ENCODE measurements at regions not wholly inside any gene's neighbourhood (a gene's known extent, or its start where the extent isn't known, plus 50 kb on each side); places are given as distances from the start of the nearest gene placed in this dataset.

DNA sequence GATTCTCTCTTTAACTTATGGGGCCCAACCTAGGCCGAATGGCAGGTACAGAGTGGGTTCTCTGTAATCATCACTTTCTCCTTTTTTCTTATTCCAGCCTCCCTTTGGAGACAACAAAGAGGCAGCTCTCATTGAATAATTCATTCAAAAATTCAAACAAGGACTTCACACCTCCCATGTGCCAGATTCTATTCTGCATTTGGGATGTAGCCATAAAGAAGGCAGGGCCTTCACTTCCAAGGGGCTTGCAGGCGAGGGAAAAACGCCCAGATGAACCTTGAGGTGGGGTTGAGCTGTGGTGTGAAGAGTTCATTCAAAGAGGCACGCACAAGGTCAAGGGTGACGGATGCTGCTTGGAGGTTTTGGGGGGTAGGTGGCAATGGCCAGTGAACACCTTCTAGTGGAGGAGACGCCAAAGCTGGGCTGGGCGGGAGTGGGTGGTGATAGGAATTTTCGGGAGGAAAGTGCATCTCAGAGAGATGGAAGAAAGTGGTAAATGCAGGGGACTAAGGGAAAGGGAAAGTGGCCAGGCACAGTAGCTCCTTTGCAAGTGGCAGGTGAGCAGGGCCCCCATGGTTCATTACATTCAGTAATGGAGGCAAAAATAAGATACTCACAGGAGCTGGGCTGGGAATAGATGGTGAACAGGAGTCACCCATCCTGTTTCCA lies 499.6 kb downstream of the MIAT start:
- intact Hi-C loops (cut with DNase I): no loop called here
- no peak for DNase-seq (ENCODE audit: low spot score)

DNA sequence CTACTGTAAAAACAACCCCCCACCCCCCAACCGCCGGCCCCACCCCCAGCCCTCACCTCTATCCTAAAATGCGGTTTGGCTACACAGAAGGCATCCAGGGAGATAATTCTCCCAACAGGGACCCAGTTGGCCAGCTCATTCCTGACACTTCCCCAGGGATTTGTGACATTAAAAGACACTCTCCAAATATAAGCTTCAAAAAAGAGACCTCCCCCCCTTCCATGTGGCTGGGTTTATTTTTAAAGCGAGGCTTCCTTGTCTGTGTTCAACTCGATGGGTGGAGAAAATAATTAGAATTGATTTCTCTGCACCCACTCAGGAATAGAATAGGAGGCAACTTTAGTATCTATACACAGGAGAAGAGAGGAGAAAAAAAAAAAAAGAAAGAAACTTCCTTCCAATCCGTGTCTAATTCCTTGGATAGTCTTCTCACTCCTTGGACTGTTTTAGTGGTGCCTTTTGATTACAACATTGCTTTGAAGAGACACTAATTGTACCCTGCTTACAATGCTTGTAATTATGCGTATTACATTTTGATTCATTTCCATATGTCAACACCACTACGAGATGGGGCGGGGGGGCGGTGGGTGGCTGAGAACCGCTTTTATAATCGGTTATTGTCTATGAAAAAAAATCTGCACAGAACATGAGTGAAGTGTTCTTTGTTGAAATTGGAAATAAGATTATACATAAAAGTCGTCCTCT lies 500.4 kb downstream of the MIAT start:
- no peak for DNase-seq (ENCODE audit: low spot score)
- intact Hi-C loops (cut with DNase I): no loop called here

DNA sequence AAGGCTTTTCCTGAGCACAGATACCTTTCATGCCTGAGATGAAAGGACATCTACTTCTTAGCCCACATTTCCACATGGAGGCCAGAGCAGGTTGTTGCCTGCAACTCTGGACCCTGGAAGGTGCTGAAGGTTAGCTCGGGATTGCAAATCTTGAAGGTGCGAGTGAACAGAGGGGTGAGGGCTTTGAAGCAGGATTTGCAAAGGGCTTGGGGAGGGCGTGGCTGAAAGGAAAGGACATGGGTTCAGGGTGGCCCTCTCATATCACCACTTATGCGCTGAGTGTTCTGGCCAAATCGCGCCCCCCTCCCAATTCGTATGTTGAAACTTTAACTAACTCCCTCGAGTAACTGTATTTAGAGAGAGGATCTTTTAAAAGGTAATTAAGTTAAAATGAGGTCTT lies 501.6 kb downstream of the MIAT start:
- intact Hi-C loops (cut with DNase I): no loop called here
- DNase-seq (ENCODE audit: low spot score): no peak

DNA sequence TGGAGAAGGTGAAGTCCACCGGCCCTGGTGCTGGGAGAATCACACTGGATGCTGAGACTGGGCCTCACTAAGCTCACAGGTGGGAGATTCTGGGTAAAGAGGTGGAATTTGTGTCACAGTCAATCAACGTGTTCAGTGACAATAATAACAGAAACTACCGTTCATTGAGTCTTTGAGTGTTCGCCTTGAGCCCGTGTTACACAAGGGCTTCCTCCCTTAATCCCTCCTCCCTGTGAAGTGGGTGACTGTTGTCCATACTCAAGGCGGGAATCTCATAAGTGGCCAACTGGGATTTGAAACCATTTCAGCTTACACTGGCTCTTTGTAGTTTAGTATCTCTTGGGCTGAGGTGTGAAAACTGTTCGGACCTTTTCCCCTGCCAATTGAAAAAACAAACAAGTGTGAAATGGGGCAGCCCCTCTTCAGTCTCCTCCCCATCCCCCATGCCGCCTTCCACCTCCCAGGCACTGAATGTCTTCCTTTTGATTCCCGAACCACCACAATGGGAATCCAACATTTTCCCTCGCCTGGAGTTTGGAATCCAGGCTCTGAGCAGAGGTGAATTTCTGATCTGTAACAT lies 502.4 kb downstream of the MIAT start:
- DNase-seq (ENCODE audit: low spot score): no peak
- intact Hi-C loops (cut with DNase I): no loop called here

DNA sequence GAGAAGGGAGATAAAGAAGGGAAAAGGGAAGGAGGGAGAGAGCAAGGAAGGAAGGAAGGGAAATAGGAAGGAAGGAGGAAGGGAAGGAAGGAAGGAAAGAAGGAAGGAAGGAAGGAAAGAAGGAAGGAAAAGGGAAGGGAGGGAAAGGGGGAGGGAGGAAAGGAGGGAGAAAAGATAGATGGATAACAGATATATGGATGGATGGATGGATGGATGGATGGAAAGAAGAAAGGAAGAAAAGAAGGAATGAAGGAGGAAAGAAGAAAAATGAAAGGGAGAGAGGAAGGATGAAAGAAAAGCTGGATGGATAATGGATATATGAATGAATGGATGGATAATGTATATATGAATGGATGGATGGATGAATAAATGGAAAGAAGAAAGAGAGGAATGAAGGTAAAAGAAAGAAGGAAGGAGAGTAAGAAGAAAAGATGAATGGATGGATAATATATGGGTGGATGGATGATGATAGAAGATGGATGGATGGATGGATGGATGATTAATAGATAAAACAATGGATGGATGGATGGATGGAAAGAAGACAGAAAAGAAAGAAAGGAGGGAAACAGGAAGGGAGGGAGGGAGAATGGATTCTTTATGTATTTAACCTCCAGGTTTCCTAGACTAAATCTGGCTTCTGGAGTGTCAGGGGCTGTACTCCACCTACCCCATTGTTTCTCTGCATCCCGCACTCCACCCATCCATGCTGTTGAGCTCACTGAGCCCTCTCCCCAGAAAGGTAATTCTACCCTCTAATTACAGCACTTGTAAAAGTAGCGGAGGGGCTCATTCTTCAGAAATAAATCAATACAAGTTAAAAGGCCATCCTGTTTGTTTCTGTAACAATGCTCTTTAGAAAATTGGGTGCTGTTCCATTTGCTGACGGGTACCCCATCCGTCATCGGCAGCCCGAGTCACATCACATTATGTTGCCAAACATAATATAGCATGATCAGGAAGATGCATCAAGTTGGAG lies 506.1 kb downstream of the MIAT start:
- intact Hi-C loops (cut with DNase I): no loop called here
- DNase-seq (ENCODE audit: low spot score): no peak

DNA sequence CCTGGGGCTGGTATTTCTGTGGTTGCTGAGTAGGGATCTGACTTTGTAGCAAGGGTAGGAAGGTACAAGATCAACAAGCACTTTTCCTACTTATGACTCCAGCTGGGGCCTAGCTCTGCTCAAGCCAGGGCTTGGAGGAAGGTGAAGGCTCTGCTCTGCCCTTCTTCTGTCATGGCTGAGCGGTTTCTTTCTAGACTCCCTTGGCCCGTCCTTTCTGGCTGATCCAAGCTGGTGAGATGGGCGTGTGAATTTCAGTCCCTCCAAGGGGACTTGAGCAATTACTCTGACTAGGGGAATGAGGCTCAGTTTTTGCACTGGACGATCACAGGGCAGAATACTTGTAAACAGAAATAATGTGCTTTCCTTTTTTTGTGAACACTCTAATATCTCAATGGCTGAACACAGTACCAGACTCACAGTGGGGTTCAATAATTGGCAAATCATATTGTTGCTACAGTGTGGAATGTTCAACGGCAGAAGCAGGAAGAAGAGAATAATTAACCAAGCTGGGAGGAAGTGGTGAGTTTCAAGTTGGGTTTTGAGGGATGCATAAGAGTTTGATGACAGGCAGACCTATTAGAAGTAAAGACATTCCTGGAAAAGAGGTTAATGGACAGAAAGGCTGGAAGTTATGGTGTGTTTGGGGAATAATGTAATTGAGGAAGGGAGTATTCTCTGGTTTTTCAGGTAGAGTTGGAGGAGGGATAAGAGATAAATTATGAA lies 507.6 kb downstream of the MIAT start:
- intact Hi-C loops (cut with DNase I): no loop called here
- no peak for DNase-seq (ENCODE audit: low spot score)

DNA sequence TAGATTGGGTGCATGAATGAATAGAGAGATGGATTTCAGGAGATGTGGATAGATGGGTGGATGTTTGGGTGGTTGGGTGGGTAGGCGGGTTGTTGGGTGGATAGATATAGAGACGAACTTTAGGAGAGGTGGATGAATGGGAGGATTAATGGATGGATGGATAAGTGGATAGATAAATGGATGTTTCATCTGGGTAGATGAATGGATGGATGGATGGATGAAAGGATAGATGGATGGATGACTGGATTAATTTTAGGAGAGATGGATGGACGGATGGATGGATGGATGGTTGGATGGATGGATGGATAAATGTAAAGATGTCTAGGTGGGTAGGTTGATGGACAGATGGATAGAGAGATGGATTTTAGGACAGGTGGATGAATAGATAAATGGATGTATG lies 511.3 kb downstream of the MIAT start:
- intact Hi-C loops (cut with DNase I): no loop called here

DNA sequence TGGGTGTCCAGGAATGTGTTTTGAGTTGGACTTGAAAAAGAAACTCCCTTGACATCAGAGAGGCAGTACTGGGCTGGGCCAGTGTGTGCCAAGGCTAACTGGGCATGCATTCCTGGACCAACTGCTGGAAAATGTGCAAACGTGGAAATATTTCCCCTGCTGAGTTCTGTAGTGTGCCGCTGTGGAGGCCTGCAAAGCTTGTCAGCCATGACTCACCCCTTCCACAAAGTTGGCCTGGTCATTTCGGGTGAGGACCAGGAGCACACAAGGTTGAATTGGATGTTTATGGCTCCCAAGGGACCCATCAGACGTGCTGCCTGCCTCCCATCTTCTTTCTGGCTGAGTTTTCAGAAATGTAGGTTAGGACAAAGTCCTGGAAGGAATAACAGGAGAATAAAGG lies 513.1 kb downstream of the MIAT start:
- peak; percentile 85 for DNase-seq (ENCODE audit: low spot score)
- intact Hi-C loops (cut with DNase I): loop anchor here in 1 of 2 donors (1.0 kb wide), 1 partner anchor 35 kb away; no protein-coding TSS in a partner anchor

More for the DNA sequence above, 511.3 kb downstream of the MIAT start:
- no peak for DNase-seq (ENCODE audit: low spot score)

DNA sequence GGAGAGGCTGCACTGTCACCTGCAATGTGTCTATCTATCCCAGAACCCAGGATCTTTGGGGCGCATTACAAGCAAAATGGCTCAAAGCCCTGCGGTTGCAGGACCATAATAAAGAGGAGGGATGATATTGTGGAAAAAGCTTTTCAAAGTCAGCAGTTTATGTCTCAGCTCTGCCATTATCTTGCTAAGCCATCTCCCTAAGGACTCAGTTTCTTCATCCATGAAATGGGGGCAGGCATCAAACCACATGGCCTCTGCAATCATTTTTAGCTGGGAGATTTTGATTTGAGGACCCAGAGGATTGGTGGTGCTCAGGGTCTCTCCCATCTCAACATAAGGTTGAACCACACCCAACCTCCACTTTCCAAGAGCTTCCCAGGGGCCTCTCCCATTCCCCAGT lies 513.8 kb downstream of the MIAT start:
- no peak for DNase-seq (ENCODE audit: low spot score)
- intact Hi-C loops (cut with DNase I): no loop called here

DNA sequence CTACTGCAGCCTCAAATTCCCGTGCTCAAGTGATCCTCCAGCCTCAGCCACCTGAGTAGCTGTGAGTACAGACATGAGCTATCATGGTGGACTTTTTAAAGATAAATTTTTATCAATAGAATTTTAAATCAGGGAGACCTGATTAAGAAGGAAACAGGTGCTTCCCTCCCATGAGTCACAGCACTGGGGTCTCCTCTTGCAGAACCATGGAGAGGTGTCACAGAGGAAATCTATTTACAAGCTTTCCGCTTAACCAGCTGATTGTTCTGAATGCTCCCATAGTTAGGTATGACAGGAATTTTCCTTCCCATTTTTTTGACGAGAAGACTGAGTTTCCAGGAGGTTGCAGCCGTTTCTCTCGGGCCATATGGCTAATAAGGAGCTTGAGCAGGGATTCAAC lies 516.1 kb downstream of the MIAT start:
- intact Hi-C loops (cut with DNase I): no loop called here
- DNase-seq (ENCODE audit: low spot score): no peak

DNA sequence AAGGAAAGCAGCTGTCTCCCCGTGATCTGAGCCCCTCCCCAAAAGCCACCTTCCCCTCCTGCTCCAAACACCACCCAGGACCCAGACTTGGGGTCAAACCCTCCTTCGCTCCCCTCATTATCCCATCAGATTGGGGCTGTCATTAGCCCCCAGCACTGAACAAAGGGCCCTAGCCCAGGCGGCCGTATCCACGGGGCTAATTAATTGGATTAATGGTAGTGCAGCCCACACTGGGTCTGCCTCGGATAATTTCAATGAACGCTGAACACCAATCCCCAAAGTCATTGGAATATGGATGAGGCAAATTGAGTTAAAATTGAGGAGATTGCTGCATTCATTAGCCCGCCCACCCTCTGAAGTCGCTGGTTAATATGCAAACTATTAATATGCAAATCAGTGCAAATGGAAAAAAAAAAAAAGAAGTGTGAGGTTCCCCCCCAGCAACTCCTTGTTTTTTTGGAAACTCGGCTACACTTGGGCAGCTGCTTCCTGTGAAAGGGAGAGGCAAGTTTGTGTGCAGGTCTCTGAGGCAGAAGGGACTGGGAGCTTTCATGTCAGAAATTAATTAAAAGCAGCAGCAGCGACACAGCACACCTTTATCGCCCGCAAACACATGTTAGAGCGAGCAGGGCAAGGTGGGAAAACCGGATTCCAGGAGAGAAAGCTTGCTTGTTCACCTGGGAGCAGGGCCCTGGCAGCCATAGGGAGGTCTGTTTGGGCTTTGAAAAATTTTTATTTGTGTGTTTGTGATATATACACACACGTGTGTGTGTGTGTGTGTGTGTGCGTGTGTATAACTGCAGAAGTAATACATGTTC lies 517.8 kb downstream of the MIAT start:
- intact Hi-C loops (cut with DNase I): no loop called here
- DNase-seq (ENCODE audit: low spot score): no peak

DNA sequence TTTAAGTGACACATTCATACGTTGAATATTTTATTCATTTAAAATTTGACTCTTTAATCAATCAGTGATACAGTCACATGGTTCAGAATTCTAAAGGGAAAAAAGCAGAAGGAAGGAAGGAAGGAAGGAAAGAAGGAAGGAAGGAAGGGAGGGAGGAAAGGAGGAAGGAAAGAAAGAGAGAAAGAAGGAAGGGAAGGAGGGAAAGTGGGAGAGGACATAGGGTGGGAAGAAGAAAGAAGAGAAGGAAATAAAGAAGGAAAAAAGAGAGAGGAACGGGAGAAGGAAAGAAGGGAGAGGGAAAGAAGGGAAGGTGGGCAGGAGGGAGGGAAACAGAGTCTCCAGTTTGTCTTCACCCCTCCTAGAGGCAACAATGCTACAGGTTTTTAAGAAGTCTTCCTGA lies 518.6 kb downstream of the MIAT start:
- intact Hi-C loops (cut with DNase I): no loop called here
- no peak for DNase-seq (ENCODE audit: low spot score)

DNA sequence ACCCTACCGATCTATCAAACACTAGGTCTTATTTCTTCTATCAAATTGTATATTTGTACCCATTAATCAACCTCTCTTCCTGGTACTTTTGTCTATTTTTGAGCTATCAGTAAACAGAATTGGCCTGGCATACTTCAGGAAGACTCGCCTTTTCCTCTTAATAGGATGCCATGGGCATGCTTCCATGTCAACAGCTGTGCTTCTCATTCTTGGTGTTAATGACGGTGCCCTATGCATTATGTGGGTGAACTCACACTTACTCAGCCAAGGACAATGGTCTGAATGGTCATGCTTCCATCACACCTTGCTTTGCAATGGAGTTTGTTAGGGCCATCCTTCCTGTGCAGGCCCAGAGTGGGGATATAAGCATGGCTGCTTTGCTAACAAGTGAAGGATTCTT lies 521.8 kb downstream of the MIAT start:
- intact Hi-C loops (cut with DNase I): no loop called here

DNA sequence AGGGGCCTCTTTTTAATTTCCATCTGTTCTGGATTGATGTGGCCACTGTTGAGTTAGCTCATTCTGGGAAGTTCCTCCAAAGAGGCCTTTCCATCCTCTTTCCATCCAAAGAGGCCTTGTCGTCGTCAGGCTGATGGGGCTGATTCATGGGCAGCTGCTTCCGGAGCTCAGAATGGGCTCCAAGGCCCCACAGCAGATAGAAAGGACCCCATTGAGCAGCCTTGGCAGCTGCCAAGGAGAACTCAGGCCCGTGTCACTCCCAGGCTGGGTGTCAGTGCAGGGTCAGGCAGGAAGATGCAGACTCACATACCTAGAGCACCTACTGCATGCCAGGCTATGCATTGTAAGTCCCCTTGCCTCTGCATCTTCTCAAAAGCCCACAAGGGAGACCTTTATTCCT lies 524.1 kb downstream of the MIAT start:
- DNase-seq (ENCODE audit: low spot score): no peak
- intact Hi-C loops (cut with DNase I): no loop called here

More for the DNA sequence above, 521.8 kb downstream of the MIAT start:
- DNase-seq (ENCODE audit: low spot score): no peak

DNA sequence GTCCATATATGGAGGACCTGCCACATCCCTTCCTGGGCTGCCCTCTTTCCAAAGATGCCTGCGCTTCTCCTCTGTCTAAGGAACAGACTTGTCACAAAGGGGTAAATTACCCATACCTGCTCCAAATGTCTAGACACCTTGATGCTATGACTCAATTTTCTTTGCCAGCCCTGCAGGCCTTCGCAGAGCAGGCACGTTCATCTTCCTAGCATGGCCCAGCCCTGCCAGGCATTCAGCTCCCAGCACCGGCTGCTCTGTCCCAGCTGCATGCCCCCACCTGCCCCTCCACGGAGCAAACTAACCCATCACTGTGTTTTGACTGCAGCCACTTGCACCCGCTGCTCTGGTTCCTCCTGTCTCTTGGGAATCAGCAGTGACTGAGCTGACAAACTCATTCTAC lies 526.1 kb downstream of the MIAT start:
- intact Hi-C loops (cut with DNase I): no loop called here
- DNase-seq (ENCODE audit: low spot score): no peak

DNA sequence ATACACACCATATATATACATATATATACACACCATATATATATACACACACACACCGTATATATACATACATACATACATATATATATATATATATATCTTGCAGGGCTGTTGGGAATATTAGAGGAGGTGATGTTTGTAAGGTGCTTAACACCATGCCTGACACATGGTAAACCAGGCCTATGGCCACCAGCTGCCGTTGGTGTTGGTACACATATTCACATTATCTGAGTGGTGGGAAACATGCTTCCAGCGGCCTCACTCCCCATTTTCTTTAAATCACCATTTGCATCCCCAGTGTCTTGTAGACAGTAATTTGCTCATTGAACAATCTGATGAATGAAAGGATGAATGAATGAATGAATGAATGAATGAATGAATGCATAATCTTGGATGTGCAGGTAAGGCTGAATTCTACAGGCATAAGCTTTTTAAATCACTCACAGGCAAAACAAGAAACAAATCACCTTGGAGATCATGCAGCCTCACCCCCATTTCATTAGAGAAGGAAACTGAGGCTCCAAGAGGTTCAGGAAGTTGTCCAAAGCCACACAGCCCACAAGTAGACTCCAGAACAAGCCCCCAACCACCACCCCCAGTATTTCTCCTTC lies 527.8 kb downstream of the MIAT start:
- no peak for DNase-seq (ENCODE audit: low spot score)
- intact Hi-C loops (cut with DNase I): no loop called here

DNA sequence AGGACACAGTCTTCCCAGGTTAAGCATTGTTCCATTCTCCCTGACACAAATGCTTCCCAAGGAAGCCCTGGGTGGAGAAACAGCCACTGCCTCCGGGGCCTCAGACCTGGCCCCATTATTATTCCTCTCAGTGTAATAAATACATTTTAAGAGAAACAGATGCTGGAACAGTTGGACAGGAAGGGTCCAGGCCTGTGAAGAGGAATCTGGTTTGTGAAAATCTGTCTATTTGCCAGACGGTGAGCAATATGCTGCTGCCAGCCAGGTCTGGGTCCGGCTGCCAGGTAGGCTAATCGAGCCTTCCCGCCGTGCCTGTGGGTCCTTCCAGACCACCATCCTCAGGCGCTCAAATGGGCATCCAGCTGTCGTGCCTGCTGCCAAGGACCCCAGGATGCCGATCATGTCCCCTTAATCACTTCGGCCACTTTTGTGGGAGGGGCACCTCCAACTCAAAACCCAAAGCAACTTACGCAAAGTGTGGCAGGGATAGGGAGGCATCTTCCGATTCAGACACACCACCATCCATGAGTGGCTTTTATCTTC lies 528.4 kb downstream of the MIAT start:
- intact Hi-C loops (cut with DNase I): no loop called here
- no peak for DNase-seq (ENCODE audit: low spot score)

DNA sequence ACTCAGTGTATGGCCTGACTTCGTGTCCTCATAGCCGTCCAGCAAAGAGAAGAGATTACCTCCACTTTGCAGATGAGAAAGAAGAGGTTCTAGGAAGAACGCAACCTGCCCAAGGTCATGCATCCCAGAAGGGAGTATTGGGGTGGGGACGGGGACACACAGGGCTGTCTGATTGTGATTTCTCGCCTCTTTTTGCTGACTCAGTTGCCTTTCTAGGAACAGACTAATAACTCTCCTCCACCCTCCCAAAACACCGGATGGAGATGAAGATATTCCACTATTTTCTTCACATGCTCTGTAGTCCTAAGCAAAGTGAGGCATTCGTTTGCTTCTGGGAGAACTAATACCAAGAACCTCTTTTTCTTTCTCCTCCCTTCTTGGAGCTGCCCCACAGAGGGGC lies 529.3 kb downstream of the MIAT start:
- intact Hi-C loops (cut with DNase I): no loop called here
- no peak for DNase-seq (ENCODE audit: low spot score)
